HepG2 (cell line): ENCODE measurements at regions not wholly inside any gene's neighbourhood (a gene's known extent, or its start where the extent isn't known, plus 50 kb on each side); places are given as distances from the start of the nearest gene placed in this dataset.

Source experiments
- ATAC-seq: fragments of 200-7000 bp; cut with Tn5 transposase; 3 replicates; pipeline ENCODE4 v1.9.1; 2020; ENCODE audit warnings: mild to moderate bottlenecking, moderate library complexity
- BruUV-seq: library from RNA; stranded (reverse); fragments of 400-500 nt; replicated peaks from 2 replicates; lab custom pipeline; 2021; lab: Mats Ljungman, UMichigan
- CTCF ChIA-PET: fragments of 300-600 bp; formaldehyde crosslinking; extraction: SDS; loops from one replicate; lab custom pipeline; 2021; ENCODE audit warnings: low total read pairs, inconsistent platforms, low intra/inter-chr PET ratio; lab: Yijun Ruan, JAX
- POLR2A ChIA-PET: fragments of 350-600 bp; sonication (Branson Sonifier 250); formaldehyde crosslinking; loops from one replicate; lab custom pipeline; 2020; ENCODE audit warnings: antibody characterized with exemption, inconsistent platforms; lab: Yijun Ruan, JAX
- DNase-seq: peaks from one replicate; pipeline ENCODE4 v3.0.0-alpha.2; 2015; ENCODE audit warnings: low spot score
- FAIRE-seq: peaks from 3 replicates; lab custom pipeline; 2011; peaks lifted over from hg19 to GRCh38; lab: Jason Lieb, UNC
- H2AFZ ChIP-seq: one replicate; pipeline ENCODE4 v1.6.1; 2011; ENCODE audit warnings: low read length, inconsistent platforms
- H3K27ac ChIP-seq: fragments of 300-600 bp; 3 replicates; pipeline ENCODE4 v1.8.0; 2011; ENCODE audit warnings: mixed run types, mild to moderate bottlenecking, mixed read lengths, low read length, inconsistent platforms; ENCODE audit not compliant: insufficient read depth; ENCODE audit errors: extremely low read length
- H3K27me3 ChIP-seq, 2 experiments: fragments of 200-600 bp in 1 of 2; 2 replicates in 1 of 2; 3 replicates in 1 of 2; pipeline versions ENCODE4 v1.6.0 to v1.8.0; 2011; ENCODE audit warnings: low read length in 2 of 2, mild to moderate bottlenecking in 2 of 2, moderate library complexity in 2 of 2, inconsistent platforms in 1 of 2; ENCODE audit not compliant: insufficient read depth in 2 of 2, control insufficient read depth in 1 of 2
- H3K36me3 ChIP-seq, 2 experiments: fragments of 200-600 bp in 1 of 2; replicated peaks in 1 of 2; 2 replicates in 1 of 2; 3 replicates in 1 of 2; pipeline versions ENCODE4 v1.5.1 to v1.8.0; 2011; ENCODE audit warnings: low read length in 2 of 2, inconsistent platforms in 1 of 2; ENCODE audit not compliant: insufficient read depth in 2 of 2, control insufficient read depth in 1 of 2
- H3K4me1 ChIP-seq: 2 replicates; pipeline ENCODE4 v1.5.1; 2012; ENCODE audit warnings: low read length, inconsistent platforms; ENCODE audit not compliant: insufficient read depth
- H3K4me2 ChIP-seq: 2 replicates; pipeline ENCODE4 v1.6.0; 2011; ENCODE audit warnings: low read depth, low read length, inconsistent platforms
- H3K4me3 ChIP-seq, 3 experiments: fragments of 200-600 bp in 1 of 3; sonication (generic), shearing (Covaris generic) in 1 of 3; replicated peaks in 1 of 3; 2 replicates each; pipeline ENCODE4 v1.5.1; 2011 to 2016; ENCODE audit warnings: low read length in 3 of 3, inconsistent platforms in 2 of 3, low read depth in 2 of 3, mild to moderate bottlenecking in 2 of 3, control low read depth in 1 of 3, mixed read lengths in 1 of 3; ENCODE audit not compliant: insufficient read depth in 1 of 3
- H3K79me2 ChIP-seq: one replicate; pipeline ENCODE4 v1.6.1; 2011; ENCODE audit warnings: low read length, inconsistent platforms; ENCODE audit not compliant: insufficient read depth
- H3K9ac ChIP-seq: 2 replicates; pipeline ENCODE4 v1.6.0; 2011; ENCODE audit warnings: mild to moderate bottlenecking, low read depth, low read length, inconsistent platforms; ENCODE audit not compliant: insufficient read depth
- H3K9me3 ChIP-seq: 2 replicates; pipeline ENCODE4 v1.5.1; 2012; ENCODE audit warnings: mild to moderate bottlenecking, low read length
- H4K20me1 ChIP-seq: 2 replicates; pipeline ENCODE4 v1.6.0; 2011; ENCODE audit warnings: inconsistent platforms, mild to moderate bottlenecking, low read length, moderate library complexity; ENCODE audit not compliant: insufficient read depth
- ELF3 ChIP-seq: IDR thresholded peaks from 2 replicates; pipeline ENCODE4 v1.6.1; 2016; ENCODE audit warnings: missing genetic modification reagents, missing compliant biosample characterization
- FOXO1 ChIP-seq: sonication (generic); formaldehyde crosslinking; IDR thresholded peaks from 2 replicates; pipeline ENCODE4 v1.4.0; 2020; ENCODE audit warnings: missing genetic modification reagents
- MED8 ChIP-seq: sonication (generic); formaldehyde crosslinking; IDR thresholded peaks from 2 replicates; pipeline ENCODE4 v1.8.1; 2023; ENCODE audit warnings: mild to moderate bottlenecking, missing genetic modification reagents; ENCODE audit not compliant: insufficient replicate concordance
- MIXL1 ChIP-seq: IDR thresholded peaks from 2 replicates; pipeline ENCODE4 v1.6.1; 2016
- POLR2G ChIP-seq: fragments of 200-400 bp; formaldehyde crosslinking; IDR thresholded peaks from 2 replicates; pipeline ENCODE4 v1.6.1; 2018; ENCODE audit warnings: mild to moderate bottlenecking, low read depth, low read length, moderate library complexity
- REPIN1 ChIP-seq: sonication (generic); formaldehyde crosslinking; IDR thresholded peaks from 2 replicates; pipeline ENCODE4 v1.8.0; 2022; ENCODE audit warnings: missing genetic modification reagents, low read depth, mild to moderate bottlenecking, borderline replicate concordance
- YEATS4 ChIP-seq: sonication (generic); formaldehyde crosslinking; IDR thresholded peaks from 2 replicates; pipeline ENCODE4 v1.4.0; 2020; ENCODE audit warnings: missing genetic modification reagents, borderline replicate concordance
- ZNF10 ChIP-seq: sonication (generic); formaldehyde crosslinking; IDR thresholded peaks from 2 replicates; pipeline ENCODE4 v1.4.0; 2020; ENCODE audit warnings: mild to moderate bottlenecking, low read depth, missing genetic modification reagents, borderline replicate concordance
- ZNF841 ChIP-seq: sonication (generic); formaldehyde crosslinking; IDR thresholded peaks from 2 replicates; pipeline ENCODE4 v1.8.1; 2023; ENCODE audit warnings: missing genetic modification reagents, borderline replicate concordance
- WGBS: methylation state at CpG from one replicate; pipeline ENCODE4 v1.1.6; 2017; ENCODE audit warnings: low lambda C conversion rate; 5-methylcytosine and 5-hydroxymethylcytosine counted together
- in situ Hi-C: cut with HindIII; loops from 2 replicates; pipeline ENCODE4 v1.10.0; 2017; ENCODE audit warnings: low pct_unique_long_range_greater_than_20kb; ENCODE audit not compliant: extremely low pct_ligation_motif_present
- intact Hi-C: fragments of 100-400 bp; cut with micrococcal nuclease; formaldehyde crosslinking; loops from one replicate; pipeline ENCODE4 v1.10.0; 2022; ENCODE audit not compliant: unreplicated experiment
- TF ChIP-seq, protein P1 (sequence below): sonication (generic); formaldehyde crosslinking; IDR thresholded peaks from 2 replicates; pipeline ENCODE4 v1.4.0; 2020; ENCODE audit warnings: mild to moderate bottlenecking, missing genetic modification reagents, borderline replicate concordance
- TF ChIP-seq, protein P2 (sequence below): sonication (generic); formaldehyde crosslinking; IDR thresholded peaks from 2 replicates; pipeline ENCODE4 v1.8.0; 2022; ENCODE audit warnings: missing genetic modification reagents, mild to moderate bottlenecking, borderline replicate concordance
- TF ChIP-seq, protein P3 (sequence below): IDR thresholded peaks from 2 replicates; pipeline ENCODE4 v1.6.1; 2012; ENCODE audit warnings: inconsistent platforms

DNA sequence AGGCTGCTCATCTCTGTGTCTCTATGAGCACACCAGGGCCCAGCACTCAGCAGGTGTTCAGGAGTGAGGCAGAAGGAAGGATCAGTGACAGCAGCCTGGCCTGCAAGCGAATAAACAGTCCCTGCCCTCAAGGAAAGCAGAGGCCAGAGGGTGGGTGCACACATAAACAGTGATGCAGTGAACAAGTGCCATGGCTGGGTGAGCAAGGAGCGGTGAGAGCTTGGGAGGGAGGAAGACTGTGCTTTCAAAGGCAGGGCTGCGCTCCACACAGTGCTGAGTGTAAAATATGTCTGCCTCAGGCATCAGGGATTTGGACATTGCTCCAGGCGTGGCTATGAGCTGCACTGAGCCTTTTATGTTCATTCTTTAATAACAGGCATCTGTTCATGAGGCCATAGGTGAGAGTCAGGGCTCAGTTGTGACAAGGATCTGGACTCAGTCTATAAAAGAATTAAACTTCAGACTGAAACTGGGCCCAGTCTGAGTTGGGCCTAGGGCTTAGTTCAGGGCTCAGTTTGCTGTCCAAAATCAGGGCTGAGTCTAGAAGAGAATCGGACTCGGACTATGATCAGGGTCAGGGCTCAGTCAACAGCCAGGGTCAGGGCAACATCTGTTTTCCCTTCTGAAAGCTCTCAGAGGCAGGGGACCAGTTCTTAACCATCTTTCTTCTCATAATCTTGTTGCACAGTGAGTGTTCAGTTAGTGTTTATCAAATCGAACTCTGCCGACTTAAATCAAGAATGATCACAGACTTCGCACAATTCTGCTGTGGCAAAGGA, 213.7 kb downstream of the FOXD2 start:
- no peak overlapping the region for H3K4me3 ChIP-seq
- no peak overlapping the region for H3K9ac ChIP-seq
- no peak overlapping the region for H3K4me2 ChIP-seq
- TF ChIP-seq FOXO1, result no peak
- intact Hi-C loops, result no loop called here
- DNase-seq, result no peak
- FAIRE-seq, result no peak
- no peaks in the 10 kb centered on the region for H4K20me1 ChIP-seq
- in situ Hi-C loops, result no loop called here
- no peaks in the 10 kb centered on the region for H3K79me2 ChIP-seq
- no peak overlapping the region for H2AFZ ChIP-seq
- 23% methylated on average over 9 of the region's 9 CpGs for WGBS
- ChIA-PET CTCF (no interaction called here), POLR2A (no interaction called here)
- H3K27me3 ChIP-seq, result peaks cover 0 to 6% of the 10 kb centered on the region in 2 experiments; a peak in 2 of 5 replicates
- ATAC-seq, result peak; percentile 76
- no peak overlapping the region for H3K27ac ChIP-seq
- no peaks in the 10 kb centered on the region for H3K9me3 ChIP-seq
- no TSS peak for BruUV-seq
- H3K4me1 ChIP-seq, result peaks cover 10% of the 10 kb centered on the region
- no peaks in the 10 kb centered on the region for H3K36me3 ChIP-seq

DNA sequence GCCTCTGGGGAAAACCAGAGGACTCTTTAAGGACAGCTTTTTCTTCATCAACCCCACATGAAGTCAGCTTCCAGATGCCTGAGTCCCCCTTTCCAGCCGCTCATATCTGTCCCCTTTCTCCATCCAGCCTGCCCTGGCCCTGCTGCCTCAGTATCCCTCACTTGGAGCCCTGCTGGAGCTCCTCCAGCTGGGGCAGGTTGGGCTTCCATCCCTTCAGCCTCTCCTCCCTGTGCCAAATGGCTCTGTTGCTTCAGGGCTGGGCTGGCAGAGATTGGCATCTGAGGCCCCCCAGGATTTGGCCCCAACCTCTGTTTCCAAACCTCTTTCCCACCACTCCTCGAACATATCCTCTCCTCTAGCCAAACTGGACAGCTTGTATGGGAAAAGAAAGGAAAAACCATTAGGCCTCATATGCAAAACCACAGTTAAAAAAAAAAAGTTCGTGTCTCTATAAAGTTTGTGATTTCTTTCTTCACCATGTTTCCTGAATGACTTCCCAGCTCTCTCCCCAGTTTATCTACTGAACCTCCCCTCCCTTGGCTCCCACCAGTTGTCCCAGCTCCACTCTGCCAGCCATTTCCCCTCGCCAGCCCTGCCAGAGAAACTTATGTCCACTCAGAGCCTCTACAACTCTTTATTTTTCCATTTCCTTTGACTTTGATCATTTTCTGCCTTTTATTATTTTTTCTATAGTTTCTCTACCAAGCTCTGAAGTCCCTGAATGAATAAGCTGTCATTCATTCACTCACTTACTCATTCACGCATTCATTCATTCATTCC, 217.9 kb downstream of the FOXD2 start:
- CTCF ChIA-PET, result no interaction called here
- Histone ChIP-seq H2AFZ (no peak overlapping the region), H4K20me1 (no peaks in the 10 kb centered on the region), H3K27ac (no peak overlapping the region), H3K9me3 (no peaks in the 10 kb centered on the region), H3K4me1 (peaks cover 10% of the 10 kb centered on the region), H3K9ac (no peak overlapping the region), H3K36me3 (no peaks in the 10 kb centered on the region), H3K79me2 (no peaks in the 10 kb centered on the region)
- FAIRE-seq (no peak), DNase-seq (no peak), ATAC-seq (no peak)
- BruUV-seq, result no TSS peak
- intact Hi-C loops (no loop called here), in situ Hi-C loops (no loop called here)
- POLR2A ChIA-PET, result no interaction called here
- no peak for TF ChIP-seq REPIN1 (CRISPR knock-in tag)
- no peak for TF ChIP-seq MED8 (CRISPR knock-in tag)
- no peak for TF ChIP-seq ZNF10 (CRISPR knock-in tag)
- TF ChIP-seq, protein P1, sequence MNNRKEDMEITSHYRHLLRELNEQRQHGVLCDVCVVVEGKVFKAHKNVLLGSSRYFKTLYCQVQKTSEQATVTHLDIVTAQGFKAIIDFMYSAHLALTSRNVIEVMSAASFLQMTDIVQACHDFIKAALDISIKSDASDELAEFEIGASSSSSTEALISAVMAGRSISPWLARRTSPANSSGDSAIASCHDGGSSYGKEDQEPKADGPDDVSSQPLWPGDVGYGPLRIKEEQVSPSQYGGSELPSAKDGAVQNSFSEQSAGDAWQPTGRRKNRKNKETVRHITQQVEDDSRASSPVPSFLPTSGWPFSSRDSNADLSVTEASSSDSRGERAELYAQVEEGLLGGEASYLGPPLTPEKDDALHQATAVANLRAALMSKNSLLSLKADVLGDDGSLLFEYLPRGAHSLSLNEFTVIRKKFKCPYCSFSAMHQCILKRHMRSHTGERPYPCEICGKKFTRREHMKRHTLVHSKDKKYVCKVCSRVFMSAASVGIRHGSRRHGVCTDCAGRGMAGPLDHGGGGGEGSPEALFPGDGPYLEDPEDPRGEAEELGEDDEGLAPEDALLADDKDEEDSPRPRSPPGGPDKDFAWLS (CRISPR knock-in tag), result no peak
- no peak for TF ChIP-seq POLR2G
- TF ChIP-seq, protein P2, sequence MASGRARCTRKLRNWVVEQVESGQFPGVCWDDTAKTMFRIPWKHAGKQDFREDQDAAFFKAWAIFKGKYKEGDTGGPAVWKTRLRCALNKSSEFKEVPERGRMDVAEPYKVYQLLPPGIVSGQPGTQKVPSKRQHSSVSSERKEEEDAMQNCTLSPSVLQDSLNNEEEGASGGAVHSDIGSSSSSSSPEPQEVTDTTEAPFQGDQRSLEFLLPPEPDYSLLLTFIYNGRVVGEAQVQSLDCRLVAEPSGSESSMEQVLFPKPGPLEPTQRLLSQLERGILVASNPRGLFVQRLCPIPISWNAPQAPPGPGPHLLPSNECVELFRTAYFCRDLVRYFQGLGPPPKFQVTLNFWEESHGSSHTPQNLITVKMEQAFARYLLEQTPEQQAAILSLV (CRISPR knock-in tag), result no peak
- TF ChIP-seq, protein P3, sequence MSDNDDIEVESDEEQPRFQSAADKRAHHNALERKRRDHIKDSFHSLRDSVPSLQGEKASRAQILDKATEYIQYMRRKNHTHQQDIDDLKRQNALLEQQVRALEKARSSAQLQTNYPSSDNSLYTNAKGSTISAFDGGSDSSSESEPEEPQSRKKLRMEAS, result no peak
- no peak for TF ChIP-seq ELF3
- no peak for TF ChIP-seq ZNF841 (CRISPR knock-in tag)
- TF ChIP-seq YEATS4 (CRISPR knock-in tag), result no peak
- TF ChIP-seq MIXL1 (CRISPR knock-in tag), result no peak
- TF ChIP-seq, all 625 proteins: peak for 0
- 8% methylated on average over 5 of the region's 5 CpGs for WGBS
- Histone ChIP-seq H3K4me2 (no peak overlapping the region), H3K4me3 (no peak overlapping the region), H3K27me3 (peaks cover 2 to 5% of the 10 kb centered on the region in 2 experiments; a peak in 2 of 5 replicates)
